ENCODE measurements at regions not wholly inside any gene's neighbourhood (a gene's known extent, or its start where the extent isn't known, plus 50 kb on each side); places are given as distances from the start of the nearest gene placed in this dataset.

- H3K36me3 ChIP-seq (ENCODE audit: control insufficient read depth, low read depth, low read length) = no peaks in the 10 kb centered on the region
- no peaks in the 10 kb centered on the region for H3K9me3 ChIP-seq (ENCODE audit: control insufficient read depth, low read depth, low read length)
- no peak overlapping the region for H3K9ac ChIP-seq (ENCODE audit: low read length)
- no peak overlapping the region for H3K4me3 ChIP-seq (ENCODE audit: low read length)
- H3K4me1 ChIP-seq (ENCODE audit: control insufficient read depth, low read depth, low read length) = peaks cover 17% of the 10 kb centered on the region
- H3K27ac ChIP-seq (ENCODE audit: low read length) = no peak overlapping the region
- H3K27me3 ChIP-seq (ENCODE audit: control insufficient read depth, insufficient read depth, low read length) = no peaks in the 10 kb centered on the region
Measured at GRCh38 chr5:116703328-116703727, 128.7 kb upstream of the SEMA6A start.

GRCh38 chr5:116702776-116703175, 128.2 kb upstream of the SEMA6A start:
- Histone ChIP-seq H3K9me3 (ENCODE audit: control insufficient read depth, low read depth, low read length) (no peaks in the 10 kb centered on the region), H3K27me3 (ENCODE audit: control insufficient read depth, insufficient read depth, low read length) (no peaks in the 10 kb centered on the region), H3K9ac (ENCODE audit: low read length) (no peak overlapping the region), H3K4me3 (ENCODE audit: low read length) (no peak overlapping the region), H3K36me3 (ENCODE audit: control insufficient read depth, low read depth, low read length) (no peaks in the 10 kb centered on the region), H3K27ac (ENCODE audit: low read length) (no peak overlapping the region), H3K4me1 (ENCODE audit: control insufficient read depth, low read depth, low read length) (peaks cover 17% of the 10 kb centered on the region)

GRCh38 chr5:116699332-116699731, 124.7 kb upstream of the SEMA6A start:
- Histone ChIP-seq H3K27me3 (ENCODE audit: control insufficient read depth, insufficient read depth, low read length) (no peaks in the 10 kb centered on the region), H3K9me3 (ENCODE audit: control insufficient read depth, low read depth, low read length) (no peaks in the 10 kb centered on the region), H3K27ac (ENCODE audit: low read length) (no peak overlapping the region), H3K4me1 (ENCODE audit: control insufficient read depth, low read depth, low read length) (peaks cover 18% of the 10 kb centered on the region), H3K9ac (ENCODE audit: low read length) (no peak overlapping the region), H3K4me3 (ENCODE audit: low read length) (no peak overlapping the region), H3K36me3 (ENCODE audit: control insufficient read depth, low read depth, low read length) (no peaks in the 10 kb centered on the region)

GRCh38 chr5:116696366-116696765, 121.7 kb upstream of the SEMA6A start:
- Histone ChIP-seq H3K4me3 (ENCODE audit: low read length) (no peak overlapping the region), H3K9me3 (ENCODE audit: control insufficient read depth, low read depth, low read length) (no peaks in the 10 kb centered on the region), H3K36me3 (ENCODE audit: control insufficient read depth, low read depth, low read length) (no peaks in the 10 kb centered on the region), H3K9ac (ENCODE audit: low read length) (no peak overlapping the region), H3K4me1 (ENCODE audit: control insufficient read depth, low read depth, low read length) (peaks cover 11% of the 10 kb centered on the region), H3K27ac (ENCODE audit: low read length) (no peak overlapping the region), H3K27me3 (ENCODE audit: control insufficient read depth, insufficient read depth, low read length) (no peaks in the 10 kb centered on the region)

GRCh38 chr5:116695681-116696080, 121.1 kb upstream of the SEMA6A start:
- Histone ChIP-seq H3K27me3 (ENCODE audit: control insufficient read depth, insufficient read depth, low read length) (no peaks in the 10 kb centered on the region), H3K9me3 (ENCODE audit: control insufficient read depth, low read depth, low read length) (no peaks in the 10 kb centered on the region), H3K4me3 (ENCODE audit: low read length) (no peak overlapping the region), H3K9ac (ENCODE audit: low read length) (no peak overlapping the region), H3K4me1 (ENCODE audit: control insufficient read depth, low read depth, low read length) (peaks cover 11% of the 10 kb centered on the region), H3K27ac (ENCODE audit: low read length) (no peak overlapping the region), H3K36me3 (ENCODE audit: control insufficient read depth, low read depth, low read length) (no peaks in the 10 kb centered on the region)

- H3K4me3 ChIP-seq (ENCODE audit: low read length) = no peak overlapping the region
- H3K36me3 ChIP-seq (ENCODE audit: control insufficient read depth, low read depth, low read length) = no peaks in the 10 kb centered on the region
- no peak overlapping the region for H3K9ac ChIP-seq (ENCODE audit: low read length)
- H3K9me3 ChIP-seq (ENCODE audit: control insufficient read depth, low read depth, low read length) = no peaks in the 10 kb centered on the region
- H3K4me1 ChIP-seq (ENCODE audit: control insufficient read depth, low read depth, low read length) = peaks cover 3% of the 10 kb centered on the region
- no peak overlapping the region for H3K27ac ChIP-seq (ENCODE audit: low read length)
- no peaks in the 10 kb centered on the region for H3K27me3 ChIP-seq (ENCODE audit: control insufficient read depth, insufficient read depth, low read length)
Measured at GRCh38 chr5:116686438-116686837, 111.8 kb upstream of the SEMA6A start.

GRCh38 chr5:116685931-116686330, 111.3 kb upstream of the SEMA6A start:
- H3K4me3 ChIP-seq (ENCODE audit: low read length) = no peak overlapping the region
- peaks cover 3% of the 10 kb centered on the region for H3K4me1 ChIP-seq (ENCODE audit: control insufficient read depth, low read depth, low read length)
- no peaks in the 10 kb centered on the region for H3K36me3 ChIP-seq (ENCODE audit: control insufficient read depth, low read depth, low read length)
- no peak overlapping the region for H3K9ac ChIP-seq (ENCODE audit: low read length)
- H3K27ac ChIP-seq (ENCODE audit: low read length) = no peak overlapping the region
- H3K27me3 ChIP-seq (ENCODE audit: control insufficient read depth, insufficient read depth, low read length) = no peaks in the 10 kb centered on the region
- H3K9me3 ChIP-seq (ENCODE audit: control insufficient read depth, low read depth, low read length) = no peaks in the 10 kb centered on the region

GRCh38 chr5:116685069-116685468, 110.4 kb upstream of the SEMA6A start:
- Histone ChIP-seq H3K4me1 (ENCODE audit: control insufficient read depth, low read depth, low read length) (peaks cover 3% of the 10 kb centered on the region), H3K9me3 (ENCODE audit: control insufficient read depth, low read depth, low read length) (no peaks in the 10 kb centered on the region), H3K36me3 (ENCODE audit: control insufficient read depth, low read depth, low read length) (no peaks in the 10 kb centered on the region), H3K27ac (ENCODE audit: low read length) (no peak overlapping the region), H3K9ac (ENCODE audit: low read length) (no peak overlapping the region), H3K27me3 (ENCODE audit: control insufficient read depth, insufficient read depth, low read length) (no peaks in the 10 kb centered on the region), H3K4me3 (ENCODE audit: low read length) (no peak overlapping the region)

GRCh38 chr5:116681334-116682013, 106.9 kb upstream of the SEMA6A start:
- no peak overlapping the region for H3K27ac ChIP-seq (ENCODE audit: low read length)
- no peak overlapping the region for H3K9ac ChIP-seq (ENCODE audit: low read length)
- peaks cover 3% of the 10 kb centered on the region for H3K4me1 ChIP-seq (ENCODE audit: control insufficient read depth, low read depth, low read length)
- H3K36me3 ChIP-seq (ENCODE audit: control insufficient read depth, low read depth, low read length) = no peaks in the 10 kb centered on the region
- H3K4me3 ChIP-seq (ENCODE audit: low read length) = no peak overlapping the region
- H3K9me3 ChIP-seq (ENCODE audit: control insufficient read depth, low read depth, low read length) = no peaks in the 10 kb centered on the region
- no peaks in the 10 kb centered on the region for H3K27me3 ChIP-seq (ENCODE audit: control insufficient read depth, insufficient read depth, low read length)

- Histone ChIP-seq H3K4me1 (ENCODE audit: control insufficient read depth, low read depth, low read length) (no peaks in the 10 kb centered on the region), H3K36me3 (ENCODE audit: control insufficient read depth, low read depth, low read length) (no peaks in the 10 kb centered on the region), H3K27me3 (ENCODE audit: control insufficient read depth, insufficient read depth, low read length) (no peaks in the 10 kb centered on the region), H3K9me3 (ENCODE audit: control insufficient read depth, low read depth, low read length) (no peaks in the 10 kb centered on the region), H3K4me3 (ENCODE audit: low read length) (no peak overlapping the region), H3K9ac (ENCODE audit: low read length) (no peak overlapping the region), H3K27ac (ENCODE audit: low read length) (no peak overlapping the region)
Measured at GRCh38 chr5:116675626-116675910, 100.9 kb upstream of the SEMA6A start.

- Histone ChIP-seq H3K9ac (ENCODE audit: low read length) (no peak overlapping the region), H3K27ac (ENCODE audit: low read length) (no peak overlapping the region), H3K4me3 (ENCODE audit: low read length) (no peak overlapping the region), H3K36me3 (ENCODE audit: control insufficient read depth, low read depth, low read length) (no peaks in the 10 kb centered on the region), H3K4me1 (ENCODE audit: control insufficient read depth, low read depth, low read length) (no peaks in the 10 kb centered on the region), H3K9me3 (ENCODE audit: control insufficient read depth, low read depth, low read length) (no peaks in the 10 kb centered on the region), H3K27me3 (ENCODE audit: control insufficient read depth, insufficient read depth, low read length) (no peaks in the 10 kb centered on the region)
Measured at GRCh38 chr5:116674881-116675625, 100.4 kb upstream of the SEMA6A start.

- Histone ChIP-seq H3K9me3 (ENCODE audit: control insufficient read depth, low read depth, low read length) (no peaks in the 10 kb centered on the region), H3K9ac (ENCODE audit: low read length) (no peak overlapping the region), H3K36me3 (ENCODE audit: control insufficient read depth, low read depth, low read length) (no peaks in the 10 kb centered on the region), H3K4me3 (ENCODE audit: low read length) (no peak overlapping the region), H3K27ac (ENCODE audit: low read length) (no peak overlapping the region), H3K27me3 (ENCODE audit: control insufficient read depth, insufficient read depth, low read length) (no peaks in the 10 kb centered on the region), H3K4me1 (ENCODE audit: control insufficient read depth, low read depth, low read length) (no peaks in the 10 kb centered on the region)
Measured at GRCh38 chr5:116673453-116673852, 98.8 kb upstream of the SEMA6A start.
